Tibial nerve (tissue), 3 donors: ENCODE measurements at regions not wholly inside any gene's neighbourhood (a gene's known extent, or its start where the extent isn't known, plus 50 kb on each side); places are given as distances from the start of the nearest gene placed in this dataset.
"Not testable (repeated sequence)": the region's sequence is repeated elsewhere in the genome, so short reads cannot be mapped to it uniquely, and the experiment has no call there.

Source experiments
- CTCF ChIP-seq, 5 experiments: fragments of 200-600 bp in 3 of 5; fragments of 450-650 bp in 2 of 5; sonication (generic) in 3 of 5; IDR thresholded peaks; one replicate each; pipeline ENCODE4 v1.5.1; 2016 to 2019; ENCODE audit warnings: antibody characterized with exemption in 5 of 5, mild to moderate bottlenecking in 3 of 5, moderate library complexity in 2 of 5
- POLR2A ChIP-seq, 2 donors: fragments of 450-650 bp; IDR thresholded peaks; one replicate each; pipeline ENCODE4 v1.6.1; 2017; ENCODE audit warnings: antibody characterized with exemption in 2 of 2, mild to moderate bottlenecking in 2 of 2, moderate library complexity in 2 of 2

- TF ChIP-seq POLR2A, CTCF (IDR thresholded peaks at IDR 0.05): not testable (repeated sequence)
Observed at GRCh38 chr1:243055091-243055490, 200.0 kb downstream of the CEP170 start.
